Embryonic facial prominence (tissue), 1 donor: ENCODE measurements at regions not wholly inside any gene's neighbourhood (a gene's known extent, or its start where the extent isn't known, plus 50 kb on each side); places are given as distances from the start of the nearest gene placed in this dataset.
"Not testable (repeated sequence)": the region's sequence is repeated elsewhere in the genome, so short reads cannot be mapped to it uniquely, and the experiment has no call there.

Experiments used
- DNase-seq: peaks from one replicate; pipeline ENCODE4 v3.0.0-alpha.2; 2016; ENCODE audit errors: extremely low spot score

- DNase-seq, result no peak
These were observed 92.7 kb downstream of the C12orf75 start for GRCh38 chr12:105423237-105423636.

GRCh38 chr12:105423921-105424320, 93.4 kb downstream of the C12orf75 start:
- DNase-seq, result no peak

- DNase-seq, result no peak
These were observed 95.0 kb downstream of the C12orf75 start for GRCh38 chr12:105425254-105426174.

GRCh38 chr12:105426766-105427165, 96.3 kb downstream of the C12orf75 start:
- no peak for DNase-seq

GRCh38 chr12:105427883-105428282, 97.4 kb downstream of the C12orf75 start:
- DNase-seq, result no peak

- DNase-seq, result no peak
These were observed 98.4 kb downstream of the C12orf75 start for GRCh38 chr12:105428793-105429395.

- DNase-seq, result no peak
These were observed 99.0 kb downstream of the C12orf75 start for GRCh38 chr12:105429511-105429910.

- DNase-seq, result no peak
These were observed 101.1 kb downstream of the C12orf75 start for GRCh38 chr12:105431537-105432100.

GRCh38 chr12:105433804-105434203, 103.3 kb downstream of the C12orf75 start:
- DNase-seq, result no peak

GRCh38 chr12:105436636-105437035, 106.1 kb downstream of the C12orf75 start:
- no peak for DNase-seq

- DNase-seq, result no peak
These were observed 109.7 kb downstream of the C12orf75 start for GRCh38 chr12:105440037-105440664.

GRCh38 chr12:105443802-105444652, 113.5 kb downstream of the C12orf75 start:
- no peak for DNase-seq

GRCh38 chr12:105444653-105445102, 114.2 kb downstream of the C12orf75 start:
- no peak for DNase-seq

GRCh38 chr12:105445249-105445648, 114.8 kb downstream of the C12orf75 start:
- no peak for DNase-seq

GRCh38 chr12:105445649-105446048, 115.2 kb downstream of the C12orf75 start:
- no peak for DNase-seq

GRCh38 chr12:105446460-105446859, 116.0 kb downstream of the C12orf75 start:
- not testable (repeated sequence) for DNase-seq

GRCh38 chr12:105449431-105449830, 118.9 kb downstream of the C12orf75 start:
- DNase-seq, result no peak

- DNase-seq, result no peak
These were observed 120.7 kb downstream of the C12orf75 start for GRCh38 chr12:105451211-105451610.

- no peak for DNase-seq
These were observed 121.3 kb downstream of the C12orf75 start for GRCh38 chr12:105451798-105452197.

- DNase-seq, result no peak
These were observed 122.8 kb downstream of the C12orf75 start for GRCh38 chr12:105453316-105453715.

GRCh38 chr12:105454688-105455087, 124.2 kb downstream of the C12orf75 start:
- DNase-seq, result no peak
